Transverse colon (tissue), 4 donors: ENCODE measurements at regions not wholly inside any gene's neighbourhood (a gene's known extent, or its start where the extent isn't known, plus 50 kb on each side); places are given as distances from the start of the nearest gene placed in this dataset.

Source experiments
- POLR2AphosphoS5 ChIP-seq, 3 donors: sonication (generic); formaldehyde crosslinking; IDR thresholded peaks; one replicate each; pipeline ENCODE4 v1.6.1; 2016; ENCODE audit warnings: antibody characterized with exemption in 3 of 3
- TF ChIP-seq, protein P1 (sequence below), 5 experiments: fragments of 200-600 bp in 3 of 5; fragments of 450-650 bp in 2 of 5; sonication (generic) in 3 of 5; IDR thresholded peaks; 1 replicate in 2 of 5; 2 replicates in 3 of 5; pipeline ENCODE4 v1.5.1; 2016 to 2017; ENCODE audit warnings: antibody characterized with exemption in 5 of 5, inconsistent platforms in 3 of 5, mild to moderate bottlenecking in 2 of 5, moderate library complexity in 1 of 5

DNA sequence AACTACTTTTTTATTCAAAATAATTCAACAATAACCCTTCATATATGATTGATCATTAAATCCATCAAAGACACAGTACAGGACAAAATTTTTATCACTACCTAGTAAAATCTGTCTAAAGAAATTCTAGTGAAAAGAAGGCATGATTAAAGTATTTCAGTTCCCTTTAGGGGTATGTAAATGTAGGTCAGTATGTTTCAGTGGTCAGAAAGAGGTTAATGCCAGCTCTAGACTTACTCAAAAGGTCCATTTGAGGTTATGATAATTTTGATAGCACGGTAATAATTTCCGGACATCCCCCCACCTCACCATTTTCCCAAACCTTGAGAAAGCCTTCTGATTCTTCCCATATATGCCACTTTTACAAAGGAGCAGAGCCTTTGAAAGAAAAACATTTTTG, 193.5 kb upstream of the ID4 start:
- TF ChIP-seq, protein P1, sequence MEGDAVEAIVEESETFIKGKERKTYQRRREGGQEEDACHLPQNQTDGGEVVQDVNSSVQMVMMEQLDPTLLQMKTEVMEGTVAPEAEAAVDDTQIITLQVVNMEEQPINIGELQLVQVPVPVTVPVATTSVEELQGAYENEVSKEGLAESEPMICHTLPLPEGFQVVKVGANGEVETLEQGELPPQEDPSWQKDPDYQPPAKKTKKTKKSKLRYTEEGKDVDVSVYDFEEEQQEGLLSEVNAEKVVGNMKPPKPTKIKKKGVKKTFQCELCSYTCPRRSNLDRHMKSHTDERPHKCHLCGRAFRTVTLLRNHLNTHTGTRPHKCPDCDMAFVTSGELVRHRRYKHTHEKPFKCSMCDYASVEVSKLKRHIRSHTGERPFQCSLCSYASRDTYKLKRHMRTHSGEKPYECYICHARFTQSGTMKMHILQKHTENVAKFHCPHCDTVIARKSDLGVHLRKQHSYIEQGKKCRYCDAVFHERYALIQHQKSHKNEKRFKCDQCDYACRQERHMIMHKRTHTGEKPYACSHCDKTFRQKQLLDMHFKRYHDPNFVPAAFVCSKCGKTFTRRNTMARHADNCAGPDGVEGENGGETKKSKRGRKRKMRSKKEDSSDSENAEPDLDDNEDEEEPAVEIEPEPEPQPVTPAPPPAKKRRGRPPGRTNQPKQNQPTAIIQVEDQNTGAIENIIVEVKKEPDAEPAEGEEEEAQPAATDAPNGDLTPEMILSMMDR (IDR thresholded peaks at IDR 0.05) = no peak
- TF ChIP-seq POLR2AphosphoS5 (IDR thresholded peaks at IDR 0.05) = no peak
